Right lobe of liver (tissue), 6 donors: ENCODE measurements at regions not wholly inside any gene's neighbourhood (a gene's known extent, or its start where the extent isn't known, plus 50 kb on each side); places are given as distances from the start of the nearest gene placed in this dataset.

Experiments used
- ATAC-seq, 4 donors: fragments of 200-7000 bp; cut with Tn5 transposase; one replicate each; pipeline ENCODE4 v1.9.1; 2020; ENCODE audit warnings: mild to moderate bottlenecking in 4 of 4, moderate library complexity in 4 of 4
- DNase-seq, 3 donors: peaks; one replicate each; pipeline ENCODE4 v3.0.0-alpha.2; 2020
- H3K27ac ChIP-seq, 3 donors: fragments of 200-600 bp; one replicate each; pipeline ENCODE4 v1.8.0; 2022
- H3K27me3 ChIP-seq, 2 donors: fragments of 200-600 bp; one replicate each; pipeline ENCODE4 v1.8.0; 2022
- H3K36me3 ChIP-seq, 4 donors: fragments of 200-600 bp; sonication (generic) in 1 of 4; one replicate each; pipeline versions ENCODE4 v1.5.1 to v1.8.0; 2017 to 2022; ENCODE audit warnings: control low read depth in 1 of 4
- H3K4me1 ChIP-seq, 4 donors: fragments of 200-600 bp; sonication (generic) in 1 of 4; one replicate each; pipeline versions ENCODE4 v1.5.1 to v1.8.0; 2017 to 2022; ENCODE audit warnings: control low read depth in 1 of 4
- H3K4me3 ChIP-seq, 3 donors: fragments of 200-600 bp; one replicate each; pipeline ENCODE4 v1.8.0; 2022
- H3K9me3 ChIP-seq, 4 donors: fragments of 200-600 bp; sonication (generic) in 1 of 4; one replicate each; pipeline versions ENCODE4 v1.5.1 to v1.8.0; 2017 to 2022; ENCODE audit warnings: control low read depth in 1 of 4
- POLR2A ChIP-seq: fragments of 450-650 bp; IDR thresholded peaks from one replicate; pipeline ENCODE4 v1.6.1; 2017; ENCODE audit warnings: antibody characterized with exemption, mild to moderate bottlenecking
- WGBS: methylation state at CpG from one replicate; pipeline ENCODE4 v1.1.6; 2018; ENCODE audit warnings: low coverage, low lambda C conversion rate; ENCODE audit not compliant: insufficient coverage; ENCODE audit errors: missing lambda C conversion rate; 5-methylcytosine and 5-hydroxymethylcytosine counted together
- intact Hi-C, 2 donors: fragments of 100-400 bp; cut with DNase I; formaldehyde crosslinking; loops; one replicate each; pipeline versions ENCODE4 v1.11.2 to v1.14.1; 2022
- TF ChIP-seq, protein P1 (sequence below), 4 donors: fragments of 200-600 bp in 3 of 4; fragments of 450-650 bp in 1 of 4; IDR thresholded peaks; one replicate each; pipeline versions ENCODE4 v1.5.1 to v1.8.0; 2016 to 2022; ENCODE audit warnings: antibody characterized with exemption in 4 of 4, mild to moderate bottlenecking in 2 of 4
- donor health status: DM: no; HTN: yes; CAD: no.
- donor health status: DM: no; HTN: no; CAD: no.
- donor health status: DM: no; HTN: no; CAD: no.
- donor health status: DM: no; HTN: yes; CAD: no.
- donor health status: DM: no; HTN: yes; CAD: no.

GRCh38 chr22:49413551-49413950, 414.1 kb downstream of the BRD1 start:
- Histone ChIP-seq H3K27ac (no peak overlapping the region), H3K4me3 (no peak overlapping the region), H3K4me1 (no peaks in the 10 kb centered on the region), H3K27me3 (no peaks in the 10 kb centered on the region), H3K36me3 (no peaks in the 10 kb centered on the region), H3K9me3 (no peaks in the 10 kb centered on the region)
- ATAC-seq, result no peak
- TF ChIP-seq, protein P1, sequence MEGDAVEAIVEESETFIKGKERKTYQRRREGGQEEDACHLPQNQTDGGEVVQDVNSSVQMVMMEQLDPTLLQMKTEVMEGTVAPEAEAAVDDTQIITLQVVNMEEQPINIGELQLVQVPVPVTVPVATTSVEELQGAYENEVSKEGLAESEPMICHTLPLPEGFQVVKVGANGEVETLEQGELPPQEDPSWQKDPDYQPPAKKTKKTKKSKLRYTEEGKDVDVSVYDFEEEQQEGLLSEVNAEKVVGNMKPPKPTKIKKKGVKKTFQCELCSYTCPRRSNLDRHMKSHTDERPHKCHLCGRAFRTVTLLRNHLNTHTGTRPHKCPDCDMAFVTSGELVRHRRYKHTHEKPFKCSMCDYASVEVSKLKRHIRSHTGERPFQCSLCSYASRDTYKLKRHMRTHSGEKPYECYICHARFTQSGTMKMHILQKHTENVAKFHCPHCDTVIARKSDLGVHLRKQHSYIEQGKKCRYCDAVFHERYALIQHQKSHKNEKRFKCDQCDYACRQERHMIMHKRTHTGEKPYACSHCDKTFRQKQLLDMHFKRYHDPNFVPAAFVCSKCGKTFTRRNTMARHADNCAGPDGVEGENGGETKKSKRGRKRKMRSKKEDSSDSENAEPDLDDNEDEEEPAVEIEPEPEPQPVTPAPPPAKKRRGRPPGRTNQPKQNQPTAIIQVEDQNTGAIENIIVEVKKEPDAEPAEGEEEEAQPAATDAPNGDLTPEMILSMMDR (IDR thresholded peaks at IDR 0.05), result no peak
- no peak for TF ChIP-seq POLR2A
- intact Hi-C loops, result no loop called here
- DNase-seq, result peak in 1 of 3 donors; percentile 19
- WGBS, result 72% methylated on average over 7 of the region's 9 CpGs

DNA sequence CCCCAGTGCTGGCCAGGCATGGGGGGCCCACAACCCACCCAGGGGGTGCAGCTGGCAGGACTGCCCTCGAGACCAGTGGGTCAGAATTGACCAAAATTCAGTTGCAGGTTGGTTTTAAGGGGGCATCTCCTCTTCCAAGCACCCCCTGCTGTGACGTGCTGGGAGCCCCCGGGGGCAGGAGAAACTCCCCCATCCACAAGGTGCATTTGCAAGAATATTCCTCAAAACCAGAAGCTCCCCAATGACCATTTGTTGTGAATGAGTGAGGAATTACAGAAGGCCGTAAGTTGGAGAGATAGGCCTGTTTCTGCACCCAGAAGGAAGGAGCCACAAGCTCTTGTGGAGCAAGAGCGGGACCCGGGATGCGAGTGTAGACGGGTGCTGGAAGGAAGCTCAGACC, 414.5 kb downstream of the BRD1 start:
- intact Hi-C loops, result no loop called here
- peak in 1 of 3 donors; percentile 12 for DNase-seq
- Histone ChIP-seq H3K9me3 (no peaks in the 10 kb centered on the region), H3K27me3 (no peaks in the 10 kb centered on the region), H3K4me1 (no peaks in the 10 kb centered on the region), H3K27ac (no peak overlapping the region), H3K36me3 (no peaks in the 10 kb centered on the region), H3K4me3 (no peak overlapping the region)
- 27% methylated on average over 3 of the region's 8 CpGs for WGBS
- no peak for ATAC-seq
- TF ChIP-seq, protein P1 (IDR thresholded peaks at IDR 0.05), result no peak
- no peak for TF ChIP-seq POLR2A

- intact Hi-C loops, result no loop called here
- TF ChIP-seq POLR2A, result no peak
- TF ChIP-seq, protein P1 (IDR thresholded peaks at IDR 0.05), result no peak
- no peak for ATAC-seq
- H3K36me3 ChIP-seq, result no peaks in the 10 kb centered on the region
- no peak overlapping the region for H3K27ac ChIP-seq
- 59% methylated on average over 13 of the region's 13 CpGs for WGBS
- H3K4me3 ChIP-seq, result no peak overlapping the region
- no peaks in the 10 kb centered on the region for H3K27me3 ChIP-seq
- H3K9me3 ChIP-seq, result no peaks in the 10 kb centered on the region
- DNase-seq, result peak in 1 of 3 donors; percentile 25
- H3K4me1 ChIP-seq, result no peaks in the 10 kb centered on the region
These were observed 415.4 kb downstream of the BRD1 start for GRCh38 chr22:49412236-49412635.

DNA sequence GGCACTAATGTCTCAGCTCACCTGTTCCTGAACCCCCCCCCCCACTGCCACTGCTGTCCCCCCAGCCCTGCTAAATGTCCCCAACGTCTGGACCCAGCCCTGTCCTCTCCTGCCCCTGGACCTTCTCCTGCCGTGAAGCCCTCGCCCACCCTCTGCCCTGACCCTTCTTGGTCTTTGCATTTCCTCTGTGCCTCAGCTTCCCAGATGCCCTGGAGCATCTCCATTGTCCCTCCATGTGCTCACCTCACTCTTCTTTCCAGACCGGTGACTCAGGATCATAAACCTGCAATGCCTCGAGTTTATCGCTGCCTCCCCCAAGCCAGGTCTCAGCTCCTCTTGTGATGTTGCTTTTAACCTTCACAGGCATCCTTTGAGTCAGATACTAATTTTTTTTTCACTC, 416.4 kb downstream of the BRD1 start:
- Histone ChIP-seq H3K27me3 (no peaks in the 10 kb centered on the region), H3K4me1 (no peaks in the 10 kb centered on the region), H3K36me3 (no peaks in the 10 kb centered on the region), H3K9me3 (no peaks in the 10 kb centered on the region), H3K27ac (no peak overlapping the region), H3K4me3 (no peak overlapping the region)
- WGBS, result 55% methylated on average over 6 of the region's 6 CpGs
- ATAC-seq (no peak), DNase-seq (peak in 1 of 3 donors; percentile 29)
- intact Hi-C loops, result no loop called here
- no peak for TF ChIP-seq POLR2A
- TF ChIP-seq, protein P1 (IDR thresholded peaks at IDR 0.05), result no peak
